RWPE1 (cell line): ENCODE measurements at regions not wholly inside any gene's neighbourhood (a gene's known extent, or its start where the extent isn't known, plus 50 kb on each side); places are given as distances from the start of the nearest gene placed in this dataset.

Experiments
- CTCF ChIA-PET: fragments of 350-600 bp; sonication (Branson Sonifier 250); formaldehyde crosslinking; extraction: SDS; loops from one replicate; lab custom pipeline; 2021; lab: Yijun Ruan, JAX
- POLR2A ChIA-PET: fragments of 400-600 bp; formaldehyde crosslinking; extraction: SDS; loops from one replicate; lab custom pipeline; 2020; ENCODE audit warnings: antibody characterized with exemption; ENCODE audit not compliant: low non-redundant PET; lab: Yijun Ruan, JAX
- DNase-seq: peaks from one replicate; pipeline ENCODE4 v3.0.0; 2012; ENCODE audit warnings: low spot score
- H3K27ac ChIP-seq: fragments of 450-650 bp; 2 replicates; pipeline ENCODE4 v1.5.1; 2017
- TF ChIP-seq, protein P1 (sequence below): fragments of 450-650 bp; conservative IDR thresholded peaks from 2 replicates; pipeline ENCODE4 v1.5.1; 2017; ENCODE audit warnings: low read depth, mild to moderate bottlenecking

DNA sequence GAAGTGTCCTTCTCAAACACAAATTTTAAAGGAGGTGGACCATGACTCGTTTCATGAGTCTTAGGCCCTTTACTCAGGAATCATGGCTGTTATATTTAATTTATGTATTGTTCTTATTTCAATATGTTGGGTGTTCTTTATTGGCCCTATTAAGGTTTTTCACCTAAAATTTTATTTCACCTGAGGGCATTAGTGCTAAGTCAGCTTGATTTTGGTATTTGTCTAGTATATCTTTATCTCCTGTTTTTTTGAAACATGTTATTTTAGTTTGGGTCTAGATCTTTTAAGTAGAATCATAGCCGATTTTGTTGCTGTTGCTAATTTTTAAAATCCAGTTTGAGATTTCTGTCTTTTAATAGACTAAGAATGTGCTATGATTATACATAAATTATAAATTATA, 430.4 kb downstream of the RPS6KC1 start:
- H3K27ac ChIP-seq, result no peak overlapping the region
- TF ChIP-seq, protein P1, sequence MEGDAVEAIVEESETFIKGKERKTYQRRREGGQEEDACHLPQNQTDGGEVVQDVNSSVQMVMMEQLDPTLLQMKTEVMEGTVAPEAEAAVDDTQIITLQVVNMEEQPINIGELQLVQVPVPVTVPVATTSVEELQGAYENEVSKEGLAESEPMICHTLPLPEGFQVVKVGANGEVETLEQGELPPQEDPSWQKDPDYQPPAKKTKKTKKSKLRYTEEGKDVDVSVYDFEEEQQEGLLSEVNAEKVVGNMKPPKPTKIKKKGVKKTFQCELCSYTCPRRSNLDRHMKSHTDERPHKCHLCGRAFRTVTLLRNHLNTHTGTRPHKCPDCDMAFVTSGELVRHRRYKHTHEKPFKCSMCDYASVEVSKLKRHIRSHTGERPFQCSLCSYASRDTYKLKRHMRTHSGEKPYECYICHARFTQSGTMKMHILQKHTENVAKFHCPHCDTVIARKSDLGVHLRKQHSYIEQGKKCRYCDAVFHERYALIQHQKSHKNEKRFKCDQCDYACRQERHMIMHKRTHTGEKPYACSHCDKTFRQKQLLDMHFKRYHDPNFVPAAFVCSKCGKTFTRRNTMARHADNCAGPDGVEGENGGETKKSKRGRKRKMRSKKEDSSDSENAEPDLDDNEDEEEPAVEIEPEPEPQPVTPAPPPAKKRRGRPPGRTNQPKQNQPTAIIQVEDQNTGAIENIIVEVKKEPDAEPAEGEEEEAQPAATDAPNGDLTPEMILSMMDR, result no peak
- ChIA-PET POLR2A (no interaction called here), CTCF (no interaction called here)
- no peak for DNase-seq

DNA sequence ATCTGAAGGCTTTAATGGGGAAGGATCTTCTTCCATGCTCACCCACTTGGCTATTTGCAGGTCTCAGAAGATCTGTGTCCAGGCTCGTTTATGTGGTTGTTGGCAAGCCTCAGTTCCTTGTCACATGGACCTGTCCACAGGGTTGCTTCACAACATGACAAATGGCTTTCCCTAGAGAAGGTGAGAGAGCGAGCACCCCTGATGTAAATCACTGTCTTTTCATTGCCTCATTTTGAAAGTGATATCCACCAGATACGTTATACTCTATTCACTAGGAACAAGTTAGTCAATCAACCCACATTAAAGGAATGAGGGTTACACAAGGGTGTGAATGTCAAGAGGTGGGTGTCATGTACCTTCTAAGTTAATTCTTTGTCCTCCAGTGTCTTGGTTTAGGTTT, 433.3 kb downstream of the RPS6KC1 start:
- no peak overlapping the region for H3K27ac ChIP-seq
- ChIA-PET POLR2A (no interaction called here), CTCF (no interaction called here)
- TF ChIP-seq, protein P1, result no peak
- DNase-seq, result no peak

- TF ChIP-seq, protein P1, result no peak
- H3K27ac ChIP-seq, result no peak overlapping the region
- DNase-seq, result no peak
- CTCF ChIA-PET, result no interaction called here
- POLR2A ChIA-PET, result no interaction called here
These were observed 433.7 kb downstream of the RPS6KC1 start for GRCh38 chr1:213484758-213485157.

GRCh38 chr1:213486488-213486887, 435.4 kb downstream of the RPS6KC1 start:
- TF ChIP-seq, protein P1, result no peak
- DNase-seq, result no peak
- ChIA-PET POLR2A (no interaction called here), CTCF (no interaction called here)
- no peak overlapping the region for H3K27ac ChIP-seq

DNA sequence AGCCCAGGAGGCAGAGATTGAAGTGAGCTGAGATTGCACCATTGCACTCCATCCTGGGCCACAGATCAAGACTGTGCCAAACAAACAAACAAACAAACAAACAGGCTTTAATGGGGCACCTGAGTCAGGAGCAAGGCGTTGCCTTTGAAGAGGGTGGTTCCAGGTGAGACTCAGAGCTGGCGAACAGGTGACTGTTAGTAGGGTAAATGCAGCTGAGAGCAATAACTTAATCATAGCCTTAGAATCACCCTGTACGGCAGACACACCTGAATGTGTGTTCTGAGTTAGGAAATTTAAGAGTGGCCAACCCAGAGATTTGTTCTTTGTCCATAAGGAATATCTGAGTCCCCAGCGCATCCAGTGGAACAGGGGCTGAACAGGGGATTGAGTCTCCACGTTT, 440.4 kb downstream of the RPS6KC1 start:
- H3K27ac ChIP-seq, result no peak overlapping the region
- ChIA-PET CTCF (no interaction called here), POLR2A (no interaction called here)
- no peak for DNase-seq
- TF ChIP-seq, protein P1, result no peak

- no peak overlapping the region for H3K27ac ChIP-seq
- TF ChIP-seq, protein P1, result no peak
- DNase-seq, result no peak
- ChIA-PET POLR2A (no interaction called here), CTCF (no interaction called here)
These were observed 441.4 kb downstream of the RPS6KC1 start for GRCh38 chr1:213492161-213493041.
